ENCODE measurements at regions not wholly inside any gene's neighbourhood (a gene's known extent, or its start where the extent isn't known, plus 50 kb on each side); places are given as distances from the start of the nearest gene placed in this dataset.

DNA sequence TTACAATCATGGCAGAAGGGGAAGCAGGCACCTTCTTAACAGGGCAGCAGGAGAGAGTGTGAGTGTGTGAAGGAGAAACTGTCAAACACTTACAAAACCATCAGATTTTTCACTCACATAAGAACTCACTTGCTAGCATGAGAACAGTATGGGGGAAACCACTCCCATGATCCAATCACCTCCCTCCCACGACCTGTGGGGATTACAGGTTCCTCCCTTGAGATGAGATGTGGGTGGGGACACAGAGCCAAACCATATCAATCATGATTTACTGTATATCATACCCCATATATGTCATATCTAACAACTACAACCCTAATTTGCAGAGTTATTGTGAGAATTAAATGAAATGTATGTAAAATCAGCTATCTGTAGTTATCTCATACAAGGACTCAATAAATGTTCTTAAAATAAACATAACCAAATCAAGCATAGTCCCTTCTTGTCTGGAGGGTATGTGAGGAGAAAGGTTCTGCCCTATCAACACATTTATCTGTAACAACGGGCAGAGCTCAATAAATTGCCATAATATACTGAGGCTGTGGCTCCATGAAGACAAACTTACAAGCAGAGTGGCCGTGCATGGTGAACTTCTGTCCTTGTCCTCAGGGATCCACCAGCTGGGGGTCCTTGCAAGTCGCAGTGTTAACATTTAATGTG is 504.7 kb downstream of the SOX2 start:
- no peaks in the 10 kb centered on the region for H3K36me3 ChIP-seq (ENCODE audit: control insufficient read depth, insufficient read depth, low read length)
- WGBS (ENCODE audit: insufficient coverage, low lambda C conversion rate) = no CpG with 5 or more reads among the region's 4 CpGs
- H3K27ac ChIP-seq (ENCODE audit: low read length) = no peak overlapping the region
- no peaks in the 10 kb centered on the region for H3K9me3 ChIP-seq (ENCODE audit: control insufficient read depth, low read depth, low read length)
- H3K4me1 ChIP-seq (ENCODE audit: control insufficient read depth, insufficient read depth, low read length) = peaks cover 5% of the 10 kb centered on the region
- no peak overlapping the region for H3K4me3 ChIP-seq (ENCODE audit: low read length)
- no peak for DNase-seq
- H3K27me3 ChIP-seq (ENCODE audit: control insufficient read depth, insufficient read depth, low read length) = no peaks in the 10 kb centered on the region

DNA sequence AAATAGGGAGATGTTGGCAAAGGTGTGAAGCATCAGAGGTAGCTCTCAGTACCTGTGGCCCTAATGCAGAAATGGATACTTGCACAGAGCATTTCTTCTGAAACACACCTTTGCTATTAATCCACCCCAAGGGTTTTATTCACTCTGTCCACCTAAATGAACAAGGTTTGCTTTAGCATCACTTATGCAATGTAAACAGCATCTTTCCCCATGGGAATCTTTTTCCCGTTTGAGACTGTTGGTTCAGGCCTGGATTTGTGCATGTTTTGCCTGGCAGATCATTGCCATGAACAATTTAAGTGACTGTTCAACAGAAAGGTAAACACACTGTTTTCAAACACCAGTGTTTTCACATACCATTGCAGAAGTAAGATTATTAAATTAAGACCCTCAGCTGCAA is 508.3 kb downstream of the SOX2 start:
- Histone ChIP-seq H3K27ac (ENCODE audit: low read length) (no peak overlapping the region), H3K4me3 (ENCODE audit: low read length) (no peak overlapping the region), H3K36me3 (ENCODE audit: control insufficient read depth, insufficient read depth, low read length) (no peaks in the 10 kb centered on the region), H3K27me3 (ENCODE audit: control insufficient read depth, insufficient read depth, low read length) (no peaks in the 10 kb centered on the region), H3K4me1 (ENCODE audit: control insufficient read depth, insufficient read depth, low read length) (peaks cover 5% of the 10 kb centered on the region), H3K9me3 (ENCODE audit: control insufficient read depth, low read depth, low read length) (no peaks in the 10 kb centered on the region)
- DNase-seq = no peak
- WGBS (ENCODE audit: insufficient coverage, low lambda C conversion rate) = no CpG with 5 or more reads among the region's 1 CpG

DNA sequence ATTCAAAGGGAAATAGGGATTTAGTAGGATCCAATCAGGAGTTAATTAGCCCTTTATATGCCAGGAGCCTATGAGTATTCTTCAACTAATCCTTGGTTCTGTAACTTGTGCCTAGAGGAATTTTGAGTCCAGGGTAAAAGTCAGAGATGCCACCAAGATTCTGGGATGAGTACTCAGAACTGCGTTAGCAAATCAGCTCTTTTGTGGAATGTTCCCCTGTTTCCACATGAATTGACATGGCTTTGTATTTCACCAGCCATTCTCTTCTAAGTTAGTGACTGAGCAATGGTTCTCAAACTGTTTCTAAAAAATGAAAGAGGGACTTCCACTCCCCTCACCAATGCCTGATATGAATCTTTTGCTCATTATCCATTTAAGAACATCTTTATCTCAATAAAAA is 508.7 kb downstream of the SOX2 start:
- no peak overlapping the region for H3K27ac ChIP-seq (ENCODE audit: low read length)
- H3K4me1 ChIP-seq (ENCODE audit: control insufficient read depth, insufficient read depth, low read length) = peaks cover 5% of the 10 kb centered on the region
- no peaks in the 10 kb centered on the region for H3K9me3 ChIP-seq (ENCODE audit: control insufficient read depth, low read depth, low read length)
- H3K36me3 ChIP-seq (ENCODE audit: control insufficient read depth, insufficient read depth, low read length) = no peaks in the 10 kb centered on the region
- H3K4me3 ChIP-seq (ENCODE audit: low read length) = no peak overlapping the region
- H3K27me3 ChIP-seq (ENCODE audit: control insufficient read depth, insufficient read depth, low read length) = no peaks in the 10 kb centered on the region
- DNase-seq = no peak
- WGBS (ENCODE audit: insufficient coverage, low lambda C conversion rate) = no CpG with 5 or more reads among the region's 1 CpG

DNA sequence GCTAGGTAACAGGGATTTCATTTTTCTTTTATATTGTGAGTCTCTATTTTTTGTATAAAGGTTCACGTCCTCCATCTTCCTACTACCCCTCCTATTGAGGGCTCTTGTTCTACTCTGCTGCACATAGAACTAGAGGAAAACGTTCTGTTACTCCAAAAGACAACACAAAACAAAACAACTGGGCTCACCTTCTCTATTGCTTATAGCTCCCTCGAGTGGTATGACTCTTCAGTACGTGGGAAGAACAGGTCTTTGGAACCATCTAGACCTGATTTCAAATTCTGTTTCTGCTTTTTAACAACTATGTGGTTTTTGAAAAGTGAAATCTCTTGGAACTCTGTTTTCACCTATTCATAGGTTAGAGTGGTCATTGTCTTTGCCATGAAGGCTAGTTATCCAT is 515.3 kb downstream of the SOX2 start:
- Histone ChIP-seq H3K27me3 (ENCODE audit: control insufficient read depth, insufficient read depth, low read length) (no peaks in the 10 kb centered on the region), H3K4me3 (ENCODE audit: low read length) (no peak overlapping the region), H3K27ac (ENCODE audit: low read length) (no peak overlapping the region), H3K36me3 (ENCODE audit: control insufficient read depth, insufficient read depth, low read length) (no peaks in the 10 kb centered on the region), H3K9me3 (ENCODE audit: control insufficient read depth, low read depth, low read length) (no peaks in the 10 kb centered on the region), H3K4me1 (ENCODE audit: control insufficient read depth, insufficient read depth, low read length) (no peaks in the 10 kb centered on the region)
- DNase-seq = no peak
- WGBS (ENCODE audit: insufficient coverage, low lambda C conversion rate) = 82% methylated on average over 3 of the region's 4 CpGs

DNA sequence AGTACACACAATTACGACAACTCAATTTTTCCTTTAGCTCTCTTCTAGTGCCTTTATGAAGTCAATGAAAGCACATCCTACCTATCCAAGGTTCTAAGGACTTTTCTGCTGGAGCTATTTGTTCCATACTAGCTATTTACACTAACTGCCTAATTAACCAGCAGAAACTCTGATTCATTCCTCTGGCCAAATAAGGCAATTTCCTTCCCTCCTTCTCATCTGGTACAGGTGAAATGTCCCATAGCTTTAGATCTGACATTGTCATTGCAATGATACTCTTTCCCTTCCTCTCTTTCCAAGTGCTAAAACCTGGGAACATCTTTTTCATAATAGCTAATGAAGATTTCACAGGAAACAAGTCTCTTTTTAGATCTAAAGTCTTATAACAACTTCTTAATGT is 521.7 kb downstream of the SOX2 start:
- no peak for DNase-seq
- no peaks in the 10 kb centered on the region for H3K36me3 ChIP-seq (ENCODE audit: control insufficient read depth, insufficient read depth, low read length)
- no peak overlapping the region for H3K4me3 ChIP-seq (ENCODE audit: low read length)
- WGBS (ENCODE audit: insufficient coverage, low lambda C conversion rate) = 80% methylated on average over 1 of the region's 1 CpG
- H3K27ac ChIP-seq (ENCODE audit: low read length) = no peak overlapping the region
- H3K9me3 ChIP-seq (ENCODE audit: control insufficient read depth, low read depth, low read length) = no peaks in the 10 kb centered on the region
- no peaks in the 10 kb centered on the region for H3K4me1 ChIP-seq (ENCODE audit: control insufficient read depth, insufficient read depth, low read length)
- no peaks in the 10 kb centered on the region for H3K27me3 ChIP-seq (ENCODE audit: control insufficient read depth, insufficient read depth, low read length)

DNA sequence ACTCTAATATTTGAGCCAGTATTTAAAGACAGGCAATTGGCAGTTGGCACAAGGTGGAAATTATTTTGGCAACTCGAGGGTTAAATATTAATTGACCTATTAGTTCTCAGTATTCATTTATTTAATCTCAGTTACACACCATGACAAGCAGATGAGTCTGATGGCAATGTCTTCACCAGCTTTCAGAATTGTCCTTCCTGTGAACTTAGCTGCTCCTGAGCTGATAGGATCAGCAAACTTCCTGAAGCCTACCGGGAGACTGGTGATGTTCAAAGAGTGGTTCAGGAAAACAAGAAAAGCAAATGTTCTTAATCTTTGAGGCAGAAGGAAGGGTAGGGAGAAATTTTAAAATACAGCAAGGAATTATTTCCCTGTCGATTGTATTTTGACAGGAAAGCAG is 522.2 kb downstream of the SOX2 start:
- DNase-seq = no peak
- H3K4me3 ChIP-seq (ENCODE audit: low read length) = no peak overlapping the region
- H3K4me1 ChIP-seq (ENCODE audit: control insufficient read depth, insufficient read depth, low read length) = no peaks in the 10 kb centered on the region
- no peaks in the 10 kb centered on the region for H3K27me3 ChIP-seq (ENCODE audit: control insufficient read depth, insufficient read depth, low read length)
- no peaks in the 10 kb centered on the region for H3K9me3 ChIP-seq (ENCODE audit: control insufficient read depth, low read depth, low read length)
- no peaks in the 10 kb centered on the region for H3K36me3 ChIP-seq (ENCODE audit: control insufficient read depth, insufficient read depth, low read length)
- H3K27ac ChIP-seq (ENCODE audit: low read length) = no peak overlapping the region
- WGBS (ENCODE audit: insufficient coverage, low lambda C conversion rate) = 64% methylated on average over 1 of the region's 3 CpGs

DNA sequence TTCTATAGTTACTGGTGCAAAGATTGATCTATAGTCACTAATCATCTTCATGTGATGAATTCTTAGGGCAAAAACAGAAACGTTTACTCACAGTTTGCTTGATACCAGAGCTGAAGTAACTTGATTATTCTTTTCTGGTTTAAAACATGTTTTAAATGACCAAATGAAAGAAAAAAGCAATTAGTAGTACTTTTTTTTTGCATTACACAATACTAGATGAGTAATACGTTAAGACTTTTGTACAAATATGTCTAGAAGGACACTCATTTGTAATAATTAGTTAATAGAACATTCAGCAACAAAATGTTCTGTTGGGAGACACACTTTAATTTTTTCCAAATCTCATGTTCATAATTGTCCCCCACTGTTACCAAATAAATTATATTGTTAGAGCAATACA is 523.2 kb downstream of the SOX2 start:
- Histone ChIP-seq H3K4me1 (ENCODE audit: control insufficient read depth, insufficient read depth, low read length) (no peaks in the 10 kb centered on the region), H3K27me3 (ENCODE audit: control insufficient read depth, insufficient read depth, low read length) (no peaks in the 10 kb centered on the region), H3K36me3 (ENCODE audit: control insufficient read depth, insufficient read depth, low read length) (no peaks in the 10 kb centered on the region), H3K4me3 (ENCODE audit: low read length) (no peak overlapping the region), H3K27ac (ENCODE audit: low read length) (no peak overlapping the region), H3K9me3 (ENCODE audit: control insufficient read depth, low read depth, low read length) (no peaks in the 10 kb centered on the region)
- DNase-seq = no peak
- 100% methylated on average over 1 of the region's 2 CpGs for WGBS (ENCODE audit: insufficient coverage, low lambda C conversion rate)

DNA sequence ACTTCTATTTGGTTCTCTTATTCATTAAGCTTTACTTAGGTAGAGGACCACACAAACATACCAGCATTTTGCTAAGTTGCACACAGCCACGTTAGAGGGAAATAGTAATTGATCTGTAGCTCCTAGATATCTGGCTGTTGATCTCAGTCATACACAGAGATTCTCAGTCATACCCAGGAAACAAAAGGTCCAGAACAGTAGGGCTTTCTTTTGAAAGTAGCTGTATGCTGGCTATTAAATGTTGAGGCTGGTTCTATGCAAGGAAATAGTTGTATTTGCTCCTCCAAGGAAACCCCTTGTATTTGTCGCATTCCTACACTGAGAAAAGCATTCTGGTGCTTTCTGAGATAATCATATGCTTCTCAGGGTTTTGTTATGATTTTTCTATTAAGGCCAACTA is 523.8 kb downstream of the SOX2 start:
- H3K27me3 ChIP-seq (ENCODE audit: control insufficient read depth, insufficient read depth, low read length) = no peaks in the 10 kb centered on the region
- no peaks in the 10 kb centered on the region for H3K36me3 ChIP-seq (ENCODE audit: control insufficient read depth, insufficient read depth, low read length)
- no CpG with 5 or more reads among the region's 2 CpGs for WGBS (ENCODE audit: insufficient coverage, low lambda C conversion rate)
- H3K4me3 ChIP-seq (ENCODE audit: low read length) = no peak overlapping the region
- H3K27ac ChIP-seq (ENCODE audit: low read length) = no peak overlapping the region
- H3K4me1 ChIP-seq (ENCODE audit: control insufficient read depth, insufficient read depth, low read length) = no peaks in the 10 kb centered on the region
- H3K9me3 ChIP-seq (ENCODE audit: control insufficient read depth, low read depth, low read length) = no peaks in the 10 kb centered on the region
- no peak for DNase-seq

DNA sequence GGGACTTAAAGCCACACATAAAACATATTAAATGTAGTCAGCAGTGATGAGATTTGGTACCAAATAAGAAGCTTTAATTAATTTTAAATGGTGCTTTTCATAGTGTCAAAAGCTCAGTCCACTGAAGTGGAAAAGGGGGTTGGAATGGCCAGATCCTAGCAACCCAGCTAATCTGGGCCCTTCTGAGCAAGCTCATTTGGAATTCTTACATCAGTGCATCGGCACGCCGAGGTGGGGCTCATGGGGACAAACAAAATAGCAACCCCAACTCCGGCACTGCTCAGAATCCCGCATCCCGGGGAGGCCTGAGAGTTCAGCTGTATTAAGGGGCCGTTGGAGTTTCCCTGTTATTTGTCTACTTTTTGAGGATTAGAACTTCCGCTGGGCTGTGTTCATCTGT is 526.4 kb downstream of the SOX2 start:
- Histone ChIP-seq H3K4me1 (ENCODE audit: control insufficient read depth, insufficient read depth, low read length) (no peaks in the 10 kb centered on the region), H3K27ac (ENCODE audit: low read length) (no peak overlapping the region), H3K4me3 (ENCODE audit: low read length) (no peak overlapping the region), H3K36me3 (ENCODE audit: control insufficient read depth, insufficient read depth, low read length) (no peaks in the 10 kb centered on the region), H3K9me3 (ENCODE audit: control insufficient read depth, low read depth, low read length) (no peaks in the 10 kb centered on the region), H3K27me3 (ENCODE audit: control insufficient read depth, insufficient read depth, low read length) (no peaks in the 10 kb centered on the region)
- WGBS (ENCODE audit: insufficient coverage, low lambda C conversion rate) = 100% methylated on average over 1 of the region's 8 CpGs
- DNase-seq = no peak

DNA sequence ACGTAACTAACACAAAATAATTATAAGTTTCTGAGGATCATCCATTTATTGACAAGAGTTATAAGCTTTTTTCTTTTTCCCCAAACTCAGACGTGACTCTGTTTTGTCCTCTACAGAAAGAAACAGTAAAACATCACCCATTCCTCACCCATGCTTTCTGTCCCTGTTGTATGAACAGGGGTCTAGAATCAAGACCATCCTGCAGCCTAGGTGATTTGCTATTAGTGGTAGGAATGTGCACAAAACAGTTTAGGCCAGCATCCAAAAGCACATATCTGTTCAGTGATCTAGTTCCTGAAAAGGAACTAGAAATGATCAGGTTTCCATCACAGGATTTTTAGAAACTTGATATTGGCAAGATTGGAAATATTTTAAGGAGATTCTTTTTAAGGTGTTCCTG is 527.6 kb downstream of the SOX2 start:
- Histone ChIP-seq H3K4me1 (ENCODE audit: control insufficient read depth, insufficient read depth, low read length) (peaks cover 3% of the 10 kb centered on the region), H3K27ac (ENCODE audit: low read length) (no peak overlapping the region), H3K27me3 (ENCODE audit: control insufficient read depth, insufficient read depth, low read length) (no peaks in the 10 kb centered on the region), H3K9me3 (ENCODE audit: control insufficient read depth, low read depth, low read length) (no peaks in the 10 kb centered on the region), H3K36me3 (ENCODE audit: control insufficient read depth, insufficient read depth, low read length) (no peaks in the 10 kb centered on the region), H3K4me3 (ENCODE audit: low read length) (no peak overlapping the region)
- 100% methylated on average over 2 of the region's 2 CpGs for WGBS (ENCODE audit: insufficient coverage, low lambda C conversion rate)
- no peak for DNase-seq

DNA sequence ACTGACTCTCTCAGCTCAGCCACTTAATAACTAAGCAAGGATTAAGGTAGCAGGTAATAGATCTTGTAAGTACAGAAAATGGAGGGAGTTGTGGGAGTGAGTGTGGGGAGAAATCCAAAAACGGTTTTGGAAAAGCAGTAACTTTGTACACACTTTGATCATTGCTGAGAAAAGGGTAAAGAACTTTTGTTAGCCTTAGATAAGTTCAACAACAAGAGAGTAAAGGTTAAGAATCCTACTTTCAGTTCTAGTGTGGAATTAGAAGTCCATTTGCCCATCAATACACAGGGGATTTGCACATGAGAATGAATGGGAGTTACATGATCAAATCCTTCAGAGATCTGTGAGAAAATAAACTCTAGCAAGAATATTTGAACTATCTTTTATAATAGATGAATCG is 528.7 kb downstream of the SOX2 start:
- WGBS (ENCODE audit: insufficient coverage, low lambda C conversion rate) = 33% methylated on average over 2 of the region's 2 CpGs
- Histone ChIP-seq H3K9me3 (ENCODE audit: control insufficient read depth, low read depth, low read length) (no peaks in the 10 kb centered on the region), H3K27ac (ENCODE audit: low read length) (no peak overlapping the region), H3K4me1 (ENCODE audit: control insufficient read depth, insufficient read depth, low read length) (peaks cover 5% of the 10 kb centered on the region), H3K27me3 (ENCODE audit: control insufficient read depth, insufficient read depth, low read length) (no peaks in the 10 kb centered on the region), H3K36me3 (ENCODE audit: control insufficient read depth, insufficient read depth, low read length) (no peaks in the 10 kb centered on the region), H3K4me3 (ENCODE audit: low read length) (no peak overlapping the region)
- DNase-seq = no peak
